Thyroid gland (tissue), 4 donors: ENCODE measurements at regions not wholly inside any gene's neighbourhood (a gene's known extent, or its start where the extent isn't known, plus 50 kb on each side); places are given as distances from the start of the nearest gene placed in this dataset.

Source experiments
- CTCF ChIP-seq, 6 experiments: fragments of 200-600 bp in 3 of 6; fragments of 450-650 bp in 3 of 6; sonication (generic) in 3 of 6; IDR thresholded peaks; one replicate each; pipeline ENCODE4 v1.5.1; 2016 to 2019; ENCODE audit warnings: antibody characterized with exemption in 6 of 6, mild to moderate bottlenecking in 2 of 6, inconsistent platforms in 1 of 6, moderate library complexity in 1 of 6
- POLR2A ChIP-seq, 2 donors: fragments of 450-650 bp; IDR thresholded peaks; one replicate each; pipeline ENCODE4 v1.6.1; 2017; ENCODE audit warnings: antibody characterized with exemption in 2 of 2, mild to moderate bottlenecking in 2 of 2, moderate library complexity in 1 of 2

GRCh38 chrX:125378770-125379169, 59.1 kb downstream of the TEX13C start:
- TF ChIP-seq CTCF (IDR thresholded peaks at IDR 0.05) (no peak), POLR2A (IDR thresholded peaks at IDR 0.05) (no peak)
